ENCODE measurements at regions not wholly inside any gene's neighbourhood (a gene's known extent, or its start where the extent isn't known, plus 50 kb on each side); places are given as distances from the start of the nearest gene placed in this dataset.

- no peaks in the 10 kb centered on the region for H3K9me3 ChIP-seq
- WGBS, result 52% methylated on average over 2 of the region's 2 CpGs
- TF ChIP-seq EP300 (IDR thresholded peaks at IDR 0.05), result no peak
- TF ChIP-seq POLR2AphosphoS5 (IDR thresholded peaks at IDR 0.05), result no peak
- no peak for TF ChIP-seq CTCF (IDR thresholded peaks at IDR 0.05)
- no peak for TF ChIP-seq POLR2A (IDR thresholded peaks at IDR 0.05)
- H3K27me3 ChIP-seq, result no peaks in the 10 kb centered on the region
- DNase-seq (ENCODE audit: low spot score in 2 of 2), result no peak
- H3K4me3 ChIP-seq, result no peak overlapping the region
- H3K36me3 ChIP-seq, result no peaks in the 10 kb centered on the region
- H3K27ac ChIP-seq, result no peak overlapping the region
- peaks cover 5% of the 10 kb centered on the region for H3K4me1 ChIP-seq
These were observed 113.6 kb upstream of the TSLP start for GRCh38 chr5:110957934-110958333.

GRCh38 chr5:110963495-110963894 is 108.0 kb upstream of the TSLP start:
- H3K27ac ChIP-seq, result no peak overlapping the region
- no peaks in the 10 kb centered on the region for H3K9me3 ChIP-seq
- H3K27me3 ChIP-seq, result no peaks in the 10 kb centered on the region
- DNase-seq (ENCODE audit: low spot score in 2 of 2), result no peak
- TF ChIP-seq POLR2A (IDR thresholded peaks at IDR 0.05), result no peak
- no peak for TF ChIP-seq CTCF (IDR thresholded peaks at IDR 0.05)
- no peak for TF ChIP-seq POLR2AphosphoS5 (IDR thresholded peaks at IDR 0.05)
- no peak for TF ChIP-seq EP300 (IDR thresholded peaks at IDR 0.05)
- H3K4me3 ChIP-seq, result no peak overlapping the region
- no peaks in the 10 kb centered on the region for H3K36me3 ChIP-seq
- WGBS, result 80% methylated on average over 3 of the region's 3 CpGs
- no peaks in the 10 kb centered on the region for H3K4me1 ChIP-seq

- Histone ChIP-seq H3K27me3 (no peaks in the 10 kb centered on the region), H3K4me3 (no peak overlapping the region), H3K9me3 (no peaks in the 10 kb centered on the region), H3K4me1 (no peaks in the 10 kb centered on the region), H3K36me3 (no peaks in the 10 kb centered on the region), H3K27ac (peak overlapping the region; percentile 34)
- DNase-seq (ENCODE audit: low spot score in 2 of 2), result no peak
- TF ChIP-seq POLR2A (IDR thresholded peaks at IDR 0.05), result no peak
- TF ChIP-seq POLR2AphosphoS5 (IDR thresholded peaks at IDR 0.05), result no peak
- TF ChIP-seq EP300 (IDR thresholded peaks at IDR 0.05), result no peak
- WGBS, result 42% methylated on average over 3 of the region's 3 CpGs
These were observed 105.5 kb upstream of the TSLP start for GRCh38 chr5:110965773-110966581.

- 69% methylated on average over 4 of the region's 4 CpGs for WGBS
- Histone ChIP-seq H3K27me3 (no peaks in the 10 kb centered on the region), H3K36me3 (no peaks in the 10 kb centered on the region), H3K27ac (no peak overlapping the region), H3K4me3 (no peak overlapping the region), H3K4me1 (no peaks in the 10 kb centered on the region), H3K9me3 (no peaks in the 10 kb centered on the region)
- TF ChIP-seq POLR2A (IDR thresholded peaks at IDR 0.05), result no peak
- no peak for DNase-seq (ENCODE audit: low spot score in 2 of 2)
These were observed 103.1 kb upstream of the TSLP start for GRCh38 chr5:110968246-110969005.

GRCh38 chr5:110969502-110969901 is 102.0 kb upstream of the TSLP start:
- Histone ChIP-seq H3K4me1 (no peaks in the 10 kb centered on the region), H3K9me3 (no peaks in the 10 kb centered on the region), H3K36me3 (no peaks in the 10 kb centered on the region), H3K27ac (no peak overlapping the region), H3K27me3 (no peaks in the 10 kb centered on the region), H3K4me3 (no peak overlapping the region)
- no peak for DNase-seq (ENCODE audit: low spot score in 2 of 2)
- TF ChIP-seq EP300 (IDR thresholded peaks at IDR 0.05), result no peak
- no peak for TF ChIP-seq POLR2AphosphoS5 (IDR thresholded peaks at IDR 0.05)
- no peak for TF ChIP-seq CTCF (IDR thresholded peaks at IDR 0.05)
- WGBS, result 71% methylated on average over 3 of the region's 3 CpGs

- WGBS, result 60% methylated on average over 2 of the region's 2 CpGs
- H3K36me3 ChIP-seq, result no peaks in the 10 kb centered on the region
- DNase-seq (ENCODE audit: low spot score in 2 of 2), result no peak
- H3K9me3 ChIP-seq, result no peaks in the 10 kb centered on the region
- H3K4me3 ChIP-seq, result no peak overlapping the region
- H3K27ac ChIP-seq, result no peak overlapping the region
- no peaks in the 10 kb centered on the region for H3K27me3 ChIP-seq
- H3K4me1 ChIP-seq, result no peaks in the 10 kb centered on the region
- no peak for TF ChIP-seq POLR2AphosphoS5 (IDR thresholded peaks at IDR 0.05)
- TF ChIP-seq POLR2A (IDR thresholded peaks at IDR 0.05), result no peak
- no peak for TF ChIP-seq EP300 (IDR thresholded peaks at IDR 0.05)
- no peak for TF ChIP-seq CTCF (IDR thresholded peaks at IDR 0.05)
These were observed 98.0 kb upstream of the TSLP start for GRCh38 chr5:110973510-110973909.

Data from suprapubic skin (tissue), 4 donors.